Endothelial cell of umbilical vein (primary cell): ENCODE measurements at regions not wholly inside any gene's neighbourhood (a gene's known extent, or its start where the extent isn't known, plus 50 kb on each side); places are given as distances from the start of the nearest gene placed in this dataset.

ENCODE experiments used
- BruUV-seq: library from RNA; stranded (reverse); fragments of 400-500 nt; replicated peaks from 2 replicates; lab custom pipeline; 2021; lab: Mats Ljungman, UMichigan
- CTCF ChIA-PET: fragments of 300-600, 350-600 bp; sonication (Branson Sonifier 250); formaldehyde crosslinking; loops from one replicate; lab custom pipeline; 2021; ENCODE audit warnings: antibody characterized with exemption, inconsistent platforms; lab: Charles Lee
- POLR2A ChIA-PET: fragments of 300-600, 350-600 bp; sonication (Branson Sonifier 250); formaldehyde crosslinking; loops from one replicate; lab custom pipeline; 2021; ENCODE audit warnings: antibody characterized with exemption, inconsistent platforms; lab: Charles Lee
- DNase-seq: peaks from one replicate; pipeline ENCODE4 v3.0.0-alpha.2; 2011; ENCODE audit warnings: low read depth, low spot score
- FAIRE-seq: peaks from 2 replicates; lab custom pipeline; 2011; peaks lifted over from hg19 to GRCh38; lab: Jason Lieb, UNC
- H2AFZ ChIP-seq: 2 replicates; pipeline ENCODE4 v1.6.0; 2012; ENCODE audit warnings: low read depth, low read length, control low read depth, inconsistent platforms
- H3K27ac ChIP-seq: 2 replicates; pipeline ENCODE4 v1.5.1; 2011; ENCODE audit warnings: low read depth, mild to moderate bottlenecking, control low read depth, low read length, moderate library complexity; ENCODE audit not compliant: insufficient read depth
- H3K27me3 ChIP-seq, 2 experiments: 2 replicates each; pipeline versions ENCODE4 v1.6.0 to v1.6.1; 2011; ENCODE audit warnings: low read length in 2 of 2, mixed read lengths in 1 of 2; ENCODE audit not compliant: control insufficient read depth in 2 of 2, insufficient read depth in 2 of 2
- H3K36me3 ChIP-seq, 2 experiments: 2 replicates in 1 of 2; 3 replicates in 1 of 2; pipeline ENCODE4 v1.5.1; 2011; ENCODE audit warnings: low read length in 2 of 2, mild to moderate bottlenecking in 1 of 2, moderate library complexity in 1 of 2; ENCODE audit not compliant: control insufficient read depth in 2 of 2, insufficient read depth in 2 of 2; ENCODE audit errors: extremely low read depth in 1 of 2
- H3K4me1 ChIP-seq: 3 replicates; pipeline ENCODE4 v1.5.1; 2011; ENCODE audit warnings: mild to moderate bottlenecking, low read length; ENCODE audit not compliant: control insufficient read depth, insufficient read depth; ENCODE audit errors: extremely low read depth
- H3K4me2 ChIP-seq: 2 replicates; pipeline ENCODE4 v1.6.1; 2011; ENCODE audit warnings: low read length, control low read depth, mixed read lengths; ENCODE audit not compliant: insufficient read depth
- H3K4me3 ChIP-seq, 3 experiments: fragments of 200-600 bp in 1 of 3; sonication (generic), shearing (Covaris generic) in 1 of 3; replicated peaks in 1 of 3; 2 replicates each; pipeline ENCODE4 v1.5.1; 2011 to 2016; ENCODE audit warnings: control low read depth in 3 of 3, low read length in 3 of 3, mild to moderate bottlenecking in 2 of 3, inconsistent platforms in 1 of 3, low read depth in 1 of 3, moderate library complexity in 1 of 3; ENCODE audit not compliant: insufficient read depth in 1 of 3
- H3K79me2 ChIP-seq: 2 replicates; pipeline ENCODE4 v1.6.0; 2012; ENCODE audit warnings: low read length, inconsistent platforms; ENCODE audit not compliant: control insufficient read depth, insufficient read depth
- H3K9ac ChIP-seq: replicated peaks from 2 replicates; pipeline ENCODE3; 2011; ENCODE audit warnings: low read length, control low read depth; ENCODE audit not compliant: insufficient read depth; ENCODE audit errors: extremely low read depth
- H3K9me1 ChIP-seq: replicated peaks from 3 replicates; pipeline ENCODE4 v1.6.0; 2011; ENCODE audit warnings: mild to moderate bottlenecking, low read length; ENCODE audit not compliant: control insufficient read depth, insufficient read depth; ENCODE audit errors: extremely low read depth
- H3K9me3 ChIP-seq: replicated peaks from 2 replicates; pipeline ENCODE4 v1.5.1; 2012; ENCODE audit warnings: low read length, inconsistent platforms; ENCODE audit not compliant: control insufficient read depth, insufficient read depth
- H4K20me1 ChIP-seq: replicated peaks from 2 replicates; pipeline ENCODE3; 2011; ENCODE audit warnings: mild to moderate bottlenecking, low read length; ENCODE audit not compliant: control insufficient read depth, insufficient read depth; ENCODE audit errors: extremely low read depth
- CTCF ChIP-seq, 2 donors: IDR thresholded peaks; 1 replicate in 1 of 2; 2 replicates in 1 of 2; pipeline ENCODE4 v1.5.1; 2011; ENCODE audit warnings: low read length in 2 of 2, mild to moderate bottlenecking in 2 of 2, moderate library complexity in 2 of 2, control low read depth in 1 of 2, inconsistent platforms in 1 of 2, low read depth in 1 of 2; ENCODE audit not compliant: insufficient read depth in 1 of 2; ENCODE audit errors: extremely low read depth in 1 of 2
- EZH2 ChIP-seq: IDR thresholded peaks from 2 replicates; pipeline ENCODE4 v1.6.1; 2012; ENCODE audit warnings: borderline replicate concordance, low read depth, mild to moderate bottlenecking, moderate library complexity, low read length, inconsistent platforms; ENCODE audit not compliant: severe bottlenecking
- FOS ChIP-seq: IDR thresholded peaks from 2 replicates; pipeline ENCODE4 v1.6.1; 2011; ENCODE audit warnings: mild to moderate bottlenecking, low read length, moderate library complexity, borderline replicate concordance; ENCODE audit not compliant: insufficient read depth
- GATA2 ChIP-seq: IDR thresholded peaks from 2 replicates; pipeline ENCODE4 v1.7.0; 2011; ENCODE audit warnings: low read depth, mild to moderate bottlenecking, moderate library complexity, mixed read lengths, low read length; ENCODE audit not compliant: insufficient read length, insufficient read depth
- JUN ChIP-seq: IDR thresholded peaks from 2 replicates; pipeline ENCODE4 v1.6.1; 2011; ENCODE audit warnings: borderline replicate concordance, low read depth; ENCODE audit not compliant: insufficient read length, insufficient read depth
- MAX ChIP-seq: IDR thresholded peaks from 2 replicates; pipeline ENCODE4 v1.6.1; 2011; ENCODE audit not compliant: insufficient read depth, insufficient read length
- MYC ChIP-seq: IDR thresholded peaks from one replicate; pipeline ENCODE4 v1.6.1; 2011; ENCODE audit warnings: mild to moderate bottlenecking, low read depth, low read length
- POLR2A ChIP-seq: IDR thresholded peaks from 2 replicates; pipeline ENCODE4 v1.6.1; 2012; ENCODE audit warnings: low read depth, mild to moderate bottlenecking, control low read depth, low read length
- POLR2AphosphoS5 ChIP-seq: IDR thresholded peaks from 2 replicates; pipeline ENCODE4 v1.6.1; 2012; ENCODE audit warnings: low read depth, mild to moderate bottlenecking, control low read depth, low read length, moderate library complexity; ENCODE audit not compliant: insufficient read depth
- dilution Hi-C: fragments of 300-500 bp; cut with MboI; formaldehyde crosslinking; loops from one replicate; pipeline ENCODE4 v1.15.0; 2019; ENCODE audit warnings: low sequenced_read_pairs; ENCODE audit not compliant: extremely low pct_ligation_motif_present
- intact Hi-C: fragments of 100-400 bp; cut with micrococcal nuclease; formaldehyde crosslinking; loops from one replicate; pipeline ENCODE4 v1.10.0; 2022

GRCh38 chr1:173275496-173275895 is 68.4 kb upstream of the TNFSF4 start:
- H3K27me3 ChIP-seq: no peaks in the 10 kb centered on the region
- intact Hi-C loops: no loop called here
- dilution Hi-C loops: no loop called here
- H3K36me3 ChIP-seq: no peaks in the 10 kb centered on the region
- CTCF ChIA-PET: interaction anchor here (1.3 to 1.7 kb wide), 3 partner anchors 18 to 20 kb away, joined by 3 to 5 read pairs (median 4); no protein-coding TSS in a partner anchor
- no peak for DNase-seq
- H3K79me2 ChIP-seq: no peaks in the 10 kb centered on the region
- H4K20me1 ChIP-seq: no peaks in the 10 kb centered on the region
- H3K9ac ChIP-seq: no peak overlapping the region
- no TSS peak for BruUV-seq
- no peak for FAIRE-seq
- H3K4me2 ChIP-seq: no peak overlapping the region
- no peaks in the 10 kb centered on the region for H3K9me1 ChIP-seq
- no peak overlapping the region for H3K27ac ChIP-seq
- H3K4me1 ChIP-seq: no peaks in the 10 kb centered on the region
- no peaks in the 10 kb centered on the region for H3K9me3 ChIP-seq
- POLR2A ChIA-PET: no interaction called here
- H3K4me3 ChIP-seq: no peak overlapping the region
- no peak overlapping the region for H2AFZ ChIP-seq
- TF ChIP-seq POLR2AphosphoS5 (no peak), MAX (no peak), GATA2 (no peak), MYC (no peak), CTCF (IDR thresholded peaks at IDR 0.05; ENCODE audit: extremely low read depth in 1 of 2, insufficient read depth in 1 of 2, low read depth in 1 of 2, low read length in 2 of 2) (no peak), JUN (no peak), EZH2 (no peak), FOS (no peak), POLR2A (no peak)
